ENCODE measurements at regions not wholly inside any gene's neighbourhood (a gene's known extent, or its start where the extent isn't known, plus 50 kb on each side); places are given as distances from the start of the nearest gene placed in this dataset.

GRCh38 chr21:24634749-24635148, 972.5 kb downstream of the MRPL39 start:
- Histone ChIP-seq H4K20me1 (ENCODE audit: insufficient read depth, low read length) (no peaks in the 10 kb centered on the region), H3K9ac (ENCODE audit: low read depth, low read length) (no peak overlapping the region), H3K4me2 (ENCODE audit: low read depth, low read length) (no peak overlapping the region), H3K18ac (ENCODE audit: low read depth, low read length) (no peak overlapping the region), H3K9me1 (ENCODE audit: insufficient read depth, low read length) (no peaks in the 10 kb centered on the region), H3K4me1 (ENCODE audit: control insufficient read depth, insufficient read depth, low read length) (no peaks in the 10 kb centered on the region), H3K14ac (replicated peaks; ENCODE audit: low read depth, low read length) (no peak overlapping the region), H3K9me3 (ENCODE audit: control insufficient read depth, insufficient read depth, low read length) (peaks cover 5% of the 10 kb centered on the region; the same call in 1 of the 2 replicates), H2AFZ (replicated peaks; ENCODE audit: low read length, poor library complexity) (no peak overlapping the region), H3K4ac (ENCODE audit: low read depth, low read length) (no peak overlapping the region), H4K5ac (ENCODE audit: low read depth, low read length) (no peak overlapping the region), H3K23ac (ENCODE audit: low read depth, low read length) (no peak overlapping the region), H3K4me3 (ENCODE audit: insufficient read depth, low read depth, low read length) (no peak overlapping the region), H2BK5ac (ENCODE audit: low read depth, low read length, poor library complexity, severe bottlenecking) (no peak overlapping the region), H2BK20ac (ENCODE audit: low read depth, low read length) (no peak overlapping the region), H3K27me3 (ENCODE audit: control insufficient read depth, insufficient read depth, low read length) (no peaks in the 10 kb centered on the region), H3K36me3 (ENCODE audit: control insufficient read depth, insufficient read depth, low read length) (no peaks in the 10 kb centered on the region), H2AK5ac (ENCODE audit: low read depth, low read length) (no peak overlapping the region), H3K27ac (ENCODE audit: insufficient read depth, low read length) (no peak overlapping the region), H2AK9ac (replicated peaks; ENCODE audit: low read depth, low read length, poor library complexity) (no peak overlapping the region), H2BK15ac (ENCODE audit: low read depth, low read length) (no peak overlapping the region), H3K56ac (ENCODE audit: extremely low read depth, insufficient read depth, low read length) (no peak overlapping the region), H4K8ac (ENCODE audit: low read depth in 2 of 2, low read length in 2 of 2) (no peak overlapping the region), H4K91ac (ENCODE audit: insufficient read depth, low read depth, low read length) (no peak overlapping the region), H2BK120ac (ENCODE audit: low read depth, low read length) (no peak overlapping the region), H3K79me1 (ENCODE audit: low read depth in 1 of 2, low read length in 2 of 2) (no peaks in the 10 kb centered on the region)
- intact Hi-C loops (cut with micrococcal nuclease) (no loop called here), dilution Hi-C loops (cut with HindIII; ENCODE audit: low sequenced_read_pairs, unreplicated experiment) (no loop called here), in situ Hi-C loops (cut with MboI; ENCODE audit: low sequenced_read_pairs) (no loop called here)
- ChIA-PET CTCF (interaction anchor here (0.5 kb wide), 1 partner anchor 36 kb away, joined by 3 read pairs; no protein-coding TSS in a partner anchor), POLR2A (ENCODE audit: unreplicated experiment) (no interaction called here)
- TF ChIP-seq CEBPB (IDR thresholded peaks at IDR 0.05; ENCODE audit: low read depth, low read length) (no peak), ELK1 (IDR thresholded peaks at IDR 0.05; ENCODE audit: borderline replicate concordance, low read depth, low read length) (no peak), POLR2A (IDR thresholded peaks at IDR 0.05; ENCODE audit: low read depth, low read length) (no peak), MAZ (IDR thresholded peaks at IDR 0.05; ENCODE audit: borderline replicate concordance, low read depth, low read length) (no peak), RCOR1 (IDR thresholded peaks at IDR 0.05; ENCODE audit: insufficient replicate concordance, low read length) (no peak), RAD21 (IDR thresholded peaks at IDR 0.05; ENCODE audit: low read length) (no peak), NFE2L2 (IDR thresholded peaks at IDR 0.05; ENCODE audit: low read depth, low read length) (no peak), BHLHE40 (IDR thresholded peaks at IDR 0.05; ENCODE audit: low read depth, low read length) (no peak), CHD1 (IDR thresholded peaks at IDR 0.05; ENCODE audit: low read depth, low read length) (no peak), RFX5 (IDR thresholded peaks at IDR 0.05; ENCODE audit: low read depth, low read length) (no peak), MXI1 (IDR thresholded peaks at IDR 0.05; ENCODE audit: borderline replicate concordance, low read depth, low read length) (no peak), SMC3 (IDR thresholded peaks at IDR 0.05; ENCODE audit: low read depth, low read length) (no peak), FOS (IDR thresholded peaks at IDR 0.05; ENCODE audit: low read depth, low read length) (no peak), CTCF (conservative IDR thresholded peaks at IDR 0.05; ENCODE audit: low read depth, low read length) (no peak), MAFK (IDR thresholded peaks at IDR 0.05; ENCODE audit: low read depth, low read length) (no peak)
- no TSS peak for BruUV-seq (replicated peaks)
- DNase-seq (no peak), ATAC-seq (ENCODE audit: low read depth) (no peak)
- no CpG with 5 or more reads among the region's 3 CpGs for WGBS, 2 experiments (ENCODE audit: extremely low coverage in 2 of 2, insufficient read length in 1 of 2)

All from IMR-90 (cell line).